ENCODE measurements at regions not wholly inside any gene's neighbourhood (a gene's known extent, or its start where the extent isn't known, plus 50 kb on each side); places are given as distances from the start of the nearest gene placed in this dataset.

DNA sequence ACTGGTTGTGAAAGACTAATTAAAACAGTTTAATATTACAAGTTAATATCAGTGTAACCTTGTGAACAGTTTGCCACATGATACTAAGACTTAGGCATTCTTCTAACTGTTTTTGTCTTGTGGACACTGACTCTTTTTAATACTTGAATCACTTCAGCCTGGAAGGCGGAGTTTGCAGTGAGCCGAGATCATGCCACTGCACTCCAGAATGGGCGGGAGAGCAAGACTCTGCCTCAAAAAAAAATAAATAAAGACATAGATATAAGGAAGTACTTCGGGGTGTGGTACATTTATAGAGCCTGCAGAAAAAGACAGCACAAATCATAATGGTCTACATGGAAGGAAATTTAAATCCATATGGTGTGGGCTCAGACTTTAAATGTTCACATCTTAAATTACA is 300.4 kb upstream of the NETO1 start:
- DNase-seq, result no peak

DNA sequence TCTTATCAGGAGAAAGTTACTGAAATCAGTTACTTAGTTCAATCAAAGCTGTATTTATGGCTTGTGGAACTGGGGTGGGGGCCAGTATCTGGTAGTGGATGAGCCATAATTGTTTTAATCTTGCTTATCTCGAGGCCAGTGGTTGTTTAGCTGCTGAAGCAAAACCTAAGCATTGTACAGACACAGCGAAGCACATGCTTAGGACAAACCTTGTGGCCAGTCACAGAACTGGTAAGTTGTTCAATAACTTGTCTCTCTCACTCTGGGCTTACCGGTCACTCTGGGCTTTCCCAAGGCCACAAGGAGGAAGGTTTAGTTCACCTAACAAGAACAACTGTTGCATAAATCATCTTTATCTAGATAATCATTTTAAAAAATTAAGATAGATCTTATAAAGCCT is 296.6 kb upstream of the NETO1 start:
- no peak for DNase-seq

- no peak for DNase-seq
These were observed 295.4 kb upstream of the NETO1 start for GRCh38 chr18:73163236-73163635.

- no peak for DNase-seq
These were observed 288.3 kb upstream of the NETO1 start for GRCh38 chr18:73156117-73156516.

- DNase-seq, result peak; percentile 69
These were observed 285.5 kb upstream of the NETO1 start for GRCh38 chr18:73153271-73153670.

DNA sequence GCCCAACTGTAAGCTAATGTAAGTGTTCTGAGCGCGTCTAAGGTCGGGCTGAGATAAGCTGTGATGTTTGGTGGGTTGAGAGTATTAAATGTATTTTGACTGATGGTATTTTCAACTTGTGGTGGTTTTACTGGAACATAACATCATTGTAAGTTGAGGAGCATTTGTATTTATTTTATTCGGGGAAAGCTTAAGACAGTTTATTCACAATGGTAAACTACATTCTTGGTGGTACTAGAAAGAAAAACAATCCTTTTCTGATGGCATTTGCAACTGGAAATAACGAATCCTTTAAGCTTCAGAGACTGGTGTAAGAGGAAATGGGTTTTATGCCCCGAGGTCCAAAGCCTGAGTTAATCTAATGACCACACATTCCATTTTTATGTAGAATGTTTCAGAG is 283.3 kb upstream of the NETO1 start:
- DNase-seq, result peak; percentile 10

DNA sequence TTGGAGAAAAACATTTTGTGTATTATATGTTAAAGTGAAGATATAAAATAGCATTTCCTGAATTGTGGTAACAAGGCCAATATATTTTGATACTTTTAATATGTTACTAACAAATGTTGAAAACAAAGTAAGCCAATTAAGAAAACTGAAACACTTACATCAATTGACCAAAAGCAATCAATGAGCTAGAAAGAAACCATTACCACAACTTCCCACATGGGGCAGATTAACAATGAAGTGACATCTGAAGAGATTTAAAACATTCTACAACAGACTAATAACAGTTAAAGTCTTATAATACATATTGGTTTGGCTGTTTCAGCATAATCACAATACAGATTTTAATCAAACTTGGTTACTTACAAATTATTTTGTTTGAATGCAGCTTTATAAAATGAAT is 282.4 kb upstream of the NETO1 start:
- no peak for DNase-seq

GRCh38 chr18:73147590-73147989 is 279.8 kb upstream of the NETO1 start:
- DNase-seq, result no peak

DNA sequence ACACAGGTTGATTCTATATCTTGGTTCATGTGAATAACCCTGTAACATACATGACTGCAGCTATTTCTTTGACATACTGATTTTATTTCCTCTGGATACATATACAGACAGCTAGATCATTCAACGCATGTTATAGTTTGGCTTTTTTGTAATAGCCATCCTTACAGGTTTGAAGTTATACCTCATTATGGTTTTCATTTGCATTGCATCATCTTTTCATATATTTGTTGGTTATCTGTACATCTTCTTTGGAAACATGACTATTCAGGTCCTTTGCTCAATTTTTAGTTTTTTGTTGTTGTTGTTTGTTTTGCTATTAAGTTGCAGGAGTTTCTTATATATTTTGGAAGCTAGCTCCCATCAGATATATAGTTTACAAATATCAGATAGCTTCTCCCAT is 276.2 kb upstream of the NETO1 start:
- DNase-seq, result no peak

DNA sequence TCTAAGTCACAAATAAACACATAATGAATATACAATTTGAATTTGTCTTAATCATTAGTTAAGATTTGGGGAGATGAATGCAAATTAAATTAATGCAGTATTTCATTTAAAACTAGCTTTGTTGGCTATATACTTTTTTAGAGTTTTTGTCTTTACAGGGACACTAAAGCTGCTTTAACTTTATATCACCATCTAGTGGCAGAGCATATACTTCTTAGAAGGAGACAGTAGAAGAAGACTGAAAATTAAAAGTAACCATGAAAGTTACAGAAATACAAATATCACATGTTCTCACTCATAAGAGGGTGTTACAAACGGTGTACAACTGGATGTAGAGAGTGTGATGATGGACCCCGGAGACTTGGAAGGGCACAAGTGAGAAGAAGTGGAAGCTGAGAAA is 268.3 kb upstream of the NETO1 start:
- DNase-seq, result peak; percentile 5

DNA sequence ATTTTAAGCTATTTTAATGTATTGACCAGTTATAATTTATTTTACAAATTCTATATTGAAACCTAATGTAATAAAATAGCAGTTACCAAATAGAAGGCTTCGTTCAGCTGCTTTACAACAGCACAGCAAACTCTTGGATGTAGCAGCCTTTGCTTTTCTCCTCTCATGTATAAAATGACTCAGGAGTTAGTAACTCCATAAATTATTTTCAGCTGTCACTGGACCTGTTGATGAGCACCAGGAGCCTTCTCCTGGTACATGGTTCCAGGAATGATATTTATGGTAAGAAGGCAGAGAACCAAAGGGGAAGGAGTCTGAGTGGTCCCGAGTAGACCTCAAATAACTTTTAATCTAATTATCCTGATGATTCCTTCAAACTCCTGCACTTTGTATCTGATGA is 256.4 kb upstream of the NETO1 start:
- DNase-seq, result peak; percentile 17

- no peak for DNase-seq
These were observed 253.4 kb upstream of the NETO1 start for GRCh38 chr18:73121207-73121606.

DNA sequence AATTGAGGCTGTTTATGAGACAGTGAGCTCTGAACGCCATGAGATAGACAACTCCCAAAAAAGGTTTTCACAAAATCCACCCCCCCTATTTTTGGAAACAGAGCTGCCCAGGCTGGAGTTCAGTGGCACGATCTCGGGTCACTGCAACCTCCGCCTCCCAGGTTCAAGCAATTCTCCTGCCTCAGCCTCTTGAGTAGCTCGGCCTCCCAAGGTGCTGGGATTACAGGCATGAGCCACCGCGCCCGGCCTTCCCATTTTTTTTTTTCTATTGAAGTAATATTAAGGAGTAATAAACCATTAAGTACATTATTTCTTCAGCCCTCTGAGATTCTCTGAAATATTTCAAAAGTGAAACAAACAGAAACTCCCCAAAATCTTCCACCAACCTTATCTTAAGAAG is 252.8 kb upstream of the NETO1 start:
- DNase-seq, result no peak

GRCh38 chr18:73119574-73119973 is 251.8 kb upstream of the NETO1 start:
- DNase-seq, result no peak

GRCh38 chr18:73118121-73118816 is 250.5 kb upstream of the NETO1 start:
- peak; percentile 66 for DNase-seq

GRCh38 chr18:73110307-73110706 is 242.5 kb upstream of the NETO1 start:
- no peak for DNase-seq

DNA sequence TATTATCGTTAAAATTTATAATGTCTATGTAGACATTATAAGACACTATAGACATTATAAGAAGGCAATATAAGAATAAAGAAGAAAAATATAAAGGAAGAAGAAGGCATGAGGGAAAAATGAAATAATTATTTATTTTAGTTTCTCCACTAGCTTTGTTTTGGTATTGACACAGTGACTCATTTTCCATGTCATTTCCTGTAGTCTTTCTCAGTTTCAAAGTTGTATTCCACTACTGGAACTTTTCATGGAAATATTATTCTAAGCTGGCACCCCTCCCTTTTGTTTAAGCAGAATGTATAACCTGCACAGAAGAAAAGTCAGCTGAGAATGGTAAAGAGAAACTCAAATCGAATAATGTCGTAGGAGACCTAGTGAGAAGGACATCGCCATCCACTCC is 234.2 kb upstream of the NETO1 start:
- DNase-seq, result peak; percentile 68

- peak; percentile 40 for DNase-seq
These were observed 233.7 kb upstream of the NETO1 start for GRCh38 chr18:73101491-73101890.

DNA sequence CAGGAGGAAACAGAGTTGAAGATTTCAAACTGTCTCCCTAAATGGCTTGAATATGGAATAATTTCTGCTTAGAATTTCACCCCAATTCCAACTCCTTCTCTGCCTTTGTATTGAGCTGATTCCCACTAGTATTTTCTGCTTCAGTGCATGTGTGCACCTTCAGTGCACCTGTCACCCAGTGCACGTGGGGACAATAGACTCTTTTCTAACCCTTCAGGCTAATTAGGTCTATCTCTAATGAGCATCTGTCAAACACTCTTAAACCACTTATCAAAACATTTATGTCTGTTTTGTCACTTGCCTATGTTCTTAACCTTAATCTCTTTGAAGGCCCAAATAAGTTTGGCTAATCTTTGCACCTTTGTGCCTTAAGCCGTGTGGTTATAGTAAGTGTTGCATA is 232.0 kb upstream of the NETO1 start:
- DNase-seq, result no peak

- peak; percentile 30 for DNase-seq
These were observed 226.0 kb upstream of the NETO1 start for GRCh38 chr18:73093687-73094250.

- no peak for DNase-seq
These were observed 220.7 kb upstream of the NETO1 start for GRCh38 chr18:73088445-73088844.

- DNase-seq, result no peak
These were observed 219.6 kb upstream of the NETO1 start for GRCh38 chr18:73087282-73087977.

- no peak for DNase-seq
These were observed 212.1 kb upstream of the NETO1 start for GRCh38 chr18:73079920-73080319.

- peak; percentile 70 for DNase-seq
These were observed 193.0 kb upstream of the NETO1 start for GRCh38 chr18:73060666-73061288.

Data from fibroblast of skin of back (primary cell).